ENCODE measurements at regions not wholly inside any gene's neighbourhood (a gene's known extent, or its start where the extent isn't known, plus 50 kb on each side); places are given as distances from the start of the nearest gene placed in this dataset.
"Not testable (repeated sequence)": the region's sequence is repeated elsewhere in the genome, so short reads cannot be mapped to it uniquely, and the experiment has no call there.

DNA sequence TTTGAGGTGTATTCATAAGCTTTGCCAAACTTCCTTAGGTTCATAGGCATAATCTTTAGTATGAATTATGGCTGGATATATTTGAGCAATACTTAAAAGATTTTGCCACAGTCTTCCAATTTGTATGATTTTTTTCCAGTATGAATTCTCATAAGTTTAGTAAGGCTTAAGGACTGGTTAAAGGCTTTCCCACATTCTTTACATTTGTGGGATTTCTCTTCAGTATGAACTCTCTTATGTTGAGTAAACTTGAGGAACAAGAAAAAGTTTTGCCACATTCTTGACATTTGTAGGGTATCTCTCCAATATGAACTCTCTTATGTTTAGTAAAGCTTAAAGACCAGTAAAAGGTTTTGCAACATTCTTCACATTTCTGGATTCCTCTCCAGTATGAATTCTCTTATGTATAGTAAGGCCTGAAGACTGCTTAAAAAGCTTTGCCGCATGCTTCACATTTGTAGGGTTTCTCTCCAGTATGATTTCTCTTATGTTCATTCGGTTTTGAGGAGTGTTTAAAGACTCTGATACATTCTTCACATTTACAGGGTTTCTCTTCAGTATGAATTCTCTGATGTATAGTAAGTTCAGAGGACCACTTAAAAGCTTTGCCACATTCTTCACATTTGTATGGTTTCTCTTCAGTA, 302.6 kb downstream of the ZNF33B start:
- TF ChIP-seq, protein P1, sequence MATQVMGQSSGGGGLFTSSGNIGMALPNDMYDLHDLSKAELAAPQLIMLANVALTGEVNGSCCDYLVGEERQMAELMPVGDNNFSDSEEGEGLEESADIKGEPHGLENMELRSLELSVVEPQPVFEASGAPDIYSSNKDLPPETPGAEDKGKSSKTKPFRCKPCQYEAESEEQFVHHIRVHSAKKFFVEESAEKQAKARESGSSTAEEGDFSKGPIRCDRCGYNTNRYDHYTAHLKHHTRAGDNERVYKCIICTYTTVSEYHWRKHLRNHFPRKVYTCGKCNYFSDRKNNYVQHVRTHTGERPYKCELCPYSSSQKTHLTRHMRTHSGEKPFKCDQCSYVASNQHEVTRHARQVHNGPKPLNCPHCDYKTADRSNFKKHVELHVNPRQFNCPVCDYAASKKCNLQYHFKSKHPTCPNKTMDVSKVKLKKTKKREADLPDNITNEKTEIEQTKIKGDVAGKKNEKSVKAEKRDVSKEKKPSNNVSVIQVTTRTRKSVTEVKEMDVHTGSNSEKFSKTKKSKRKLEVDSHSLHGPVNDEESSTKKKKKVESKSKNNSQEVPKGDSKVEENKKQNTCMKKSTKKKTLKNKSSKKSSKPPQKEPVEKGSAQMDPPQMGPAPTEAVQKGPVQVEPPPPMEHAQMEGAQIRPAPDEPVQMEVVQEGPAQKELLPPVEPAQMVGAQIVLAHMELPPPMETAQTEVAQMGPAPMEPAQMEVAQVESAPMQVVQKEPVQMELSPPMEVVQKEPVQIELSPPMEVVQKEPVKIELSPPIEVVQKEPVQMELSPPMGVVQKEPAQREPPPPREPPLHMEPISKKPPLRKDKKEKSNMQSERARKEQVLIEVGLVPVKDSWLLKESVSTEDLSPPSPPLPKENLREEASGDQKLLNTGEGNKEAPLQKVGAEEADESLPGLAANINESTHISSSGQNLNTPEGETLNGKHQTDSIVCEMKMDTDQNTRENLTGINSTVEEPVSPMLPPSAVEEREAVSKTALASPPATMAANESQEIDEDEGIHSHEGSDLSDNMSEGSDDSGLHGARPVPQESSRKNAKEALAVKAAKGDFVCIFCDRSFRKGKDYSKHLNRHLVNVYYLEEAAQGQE (IDR thresholded peaks at IDR 0.05; ENCODE audit: insufficient replicate concordance, low read depth), result not testable (repeated sequence)
- not testable (repeated sequence) for TF ChIP-seq POLR2AphosphoS5 (IDR thresholded peaks at IDR 0.05; ENCODE audit: low read depth)
